SK-N-MC (cell line): ENCODE measurements at regions not wholly inside any gene's neighbourhood (a gene's known extent, or its start where the extent isn't known, plus 50 kb on each side); places are given as distances from the start of the nearest gene placed in this dataset.

Source experiments
- EZH2 ChIP-seq: fragments of 200-600 bp; sonication (generic); IDR thresholded peaks from one replicate; pipeline ENCODE4 v1.6.1; 2017; ENCODE audit warnings: antibody characterized with exemption
- FOXP2 ChIP-seq: optimal IDR thresholded peaks from 2 replicates; pipeline ENCODE3; 2011; ENCODE audit warnings: mild to moderate bottlenecking, moderate library complexity; ENCODE audit not compliant: insufficient read depth; ENCODE audit errors: extremely low read length, control extremely low read depth
- POLR2AphosphoS5 ChIP-seq: IDR thresholded peaks from 2 replicates; pipeline ENCODE4 v1.6.1; 2012; ENCODE audit warnings: mild to moderate bottlenecking, low read depth, low read length, borderline replicate concordance

DNA sequence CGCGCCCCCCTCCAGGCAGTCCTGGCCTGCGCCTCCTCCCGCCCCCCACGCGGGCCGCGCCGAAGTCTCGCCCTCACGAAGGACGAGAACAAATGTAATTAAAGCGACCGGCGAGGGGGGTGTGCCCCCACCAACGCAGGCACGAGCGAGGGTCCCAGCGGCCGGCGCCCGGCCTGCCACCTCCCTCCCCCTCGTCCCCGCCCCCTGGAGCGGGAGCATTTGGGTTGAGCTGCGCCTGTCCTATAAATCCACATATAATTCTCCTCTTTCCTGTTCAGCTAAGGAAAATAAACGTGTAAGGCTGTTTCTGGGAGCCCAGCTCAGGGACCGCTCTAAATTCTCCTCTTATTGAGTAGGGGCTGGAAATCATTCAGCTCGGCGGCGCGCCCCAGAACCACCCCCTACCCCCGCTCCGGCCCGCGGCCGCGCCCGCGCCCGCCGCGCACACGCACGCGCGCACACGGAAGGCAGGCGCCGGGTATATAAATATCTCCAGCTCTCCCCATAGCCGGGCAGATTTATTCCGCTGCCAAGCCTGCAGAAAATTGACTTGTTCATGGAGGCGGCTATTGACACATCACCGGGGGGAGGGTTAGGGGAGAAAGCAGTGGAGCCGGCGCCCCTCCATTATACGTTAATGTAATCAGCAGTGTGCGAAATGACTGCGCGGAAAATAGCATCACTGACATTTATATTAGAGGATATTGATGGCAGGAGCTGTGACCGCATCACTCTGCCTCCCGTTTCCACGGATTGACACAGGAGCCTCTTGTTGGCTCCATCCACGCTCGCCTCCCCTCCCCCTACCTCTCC, 61.6 kb upstream of the BTRC start:
- TF ChIP-seq EZH2 (no peak), POLR2AphosphoS5 (no peak), FOXP2 (no peak)
